Esophagus muscularis mucosa (tissue), 4 donors: ENCODE measurements at regions not wholly inside any gene's neighbourhood (a gene's known extent, or its start where the extent isn't known, plus 50 kb on each side); places are given as distances from the start of the nearest gene placed in this dataset.

ENCODE experiments used
- EP300 ChIP-seq: sonication (generic); formaldehyde crosslinking; IDR thresholded peaks from one replicate; pipeline ENCODE4 v1.6.1; 2017; ENCODE audit warnings: antibody characterized with exemption
- POLR2AphosphoS5 ChIP-seq, 2 donors: sonication (generic); formaldehyde crosslinking; IDR thresholded peaks; one replicate each; pipeline ENCODE4 v1.6.1; 2017; ENCODE audit warnings: antibody characterized with exemption in 2 of 2
- TF ChIP-seq, protein P1 (sequence below), 3 experiments: fragments of 200-600 bp in 2 of 3; fragments of 450-650 bp in 1 of 3; sonication (generic) in 2 of 3; IDR thresholded peaks; one replicate each; pipeline ENCODE4 v1.5.1; 2017 to 2019; ENCODE audit warnings: antibody characterized with exemption in 3 of 3, mild to moderate bottlenecking in 2 of 3, moderate library complexity in 1 of 3

DNA sequence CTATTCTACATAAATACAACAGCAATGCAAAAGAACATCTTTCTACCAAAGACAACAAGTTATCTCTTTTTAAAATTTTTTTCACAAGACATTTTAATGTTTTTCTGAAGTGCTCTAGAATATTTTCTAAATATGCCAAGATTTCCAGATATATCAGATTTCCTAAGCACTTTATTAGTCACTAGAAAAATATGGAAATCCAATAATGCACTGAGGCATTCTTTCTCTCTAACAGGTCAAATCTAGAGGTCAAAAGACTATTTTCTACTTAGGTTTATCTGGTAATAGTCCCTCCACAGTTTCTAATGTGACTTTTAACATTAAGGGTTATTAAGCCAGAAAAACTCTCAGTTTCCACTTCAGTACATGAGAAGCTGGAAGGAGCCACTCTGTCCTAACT lies 1041.2 kb upstream of the INTU start:
- TF ChIP-seq, protein P1, sequence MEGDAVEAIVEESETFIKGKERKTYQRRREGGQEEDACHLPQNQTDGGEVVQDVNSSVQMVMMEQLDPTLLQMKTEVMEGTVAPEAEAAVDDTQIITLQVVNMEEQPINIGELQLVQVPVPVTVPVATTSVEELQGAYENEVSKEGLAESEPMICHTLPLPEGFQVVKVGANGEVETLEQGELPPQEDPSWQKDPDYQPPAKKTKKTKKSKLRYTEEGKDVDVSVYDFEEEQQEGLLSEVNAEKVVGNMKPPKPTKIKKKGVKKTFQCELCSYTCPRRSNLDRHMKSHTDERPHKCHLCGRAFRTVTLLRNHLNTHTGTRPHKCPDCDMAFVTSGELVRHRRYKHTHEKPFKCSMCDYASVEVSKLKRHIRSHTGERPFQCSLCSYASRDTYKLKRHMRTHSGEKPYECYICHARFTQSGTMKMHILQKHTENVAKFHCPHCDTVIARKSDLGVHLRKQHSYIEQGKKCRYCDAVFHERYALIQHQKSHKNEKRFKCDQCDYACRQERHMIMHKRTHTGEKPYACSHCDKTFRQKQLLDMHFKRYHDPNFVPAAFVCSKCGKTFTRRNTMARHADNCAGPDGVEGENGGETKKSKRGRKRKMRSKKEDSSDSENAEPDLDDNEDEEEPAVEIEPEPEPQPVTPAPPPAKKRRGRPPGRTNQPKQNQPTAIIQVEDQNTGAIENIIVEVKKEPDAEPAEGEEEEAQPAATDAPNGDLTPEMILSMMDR (IDR thresholded peaks at IDR 0.05), result no peak
- TF ChIP-seq POLR2AphosphoS5 (IDR thresholded peaks at IDR 0.05) (no peak), EP300 (no peak)
